NCI-H748 treated with DMSO at 0.1 percent for 48 hours (cell line): ENCODE measurements at regions not wholly inside any gene's neighbourhood (a gene's known extent, or its start where the extent isn't known, plus 50 kb on each side); places are given as distances from the start of the nearest gene placed in this dataset.

Source experiments
- DNase-seq: peaks from one replicate; lab custom pipeline; 2025; lab: John Stamatoyannopoulos, UW

- no peak for DNase-seq
Observed at GRCh38 chr16:55042556-55043432, 112.1 kb downstream of the IRX5 start.

GRCh38 chr16:55043499-55043898 lies 112.8 kb downstream of the IRX5 start:
- DNase-seq, result no peak

GRCh38 chr16:55044201-55044975 lies 113.7 kb downstream of the IRX5 start:
- no peak for DNase-seq

- no peak for DNase-seq
Observed at GRCh38 chr16:55045329-55045728, 114.7 kb downstream of the IRX5 start.

- DNase-seq, result no peak
Observed at GRCh38 chr16:55045756-55046460, 115.2 kb downstream of the IRX5 start.

- no peak for DNase-seq
Observed at GRCh38 chr16:55046513-55046912, 115.8 kb downstream of the IRX5 start.

GRCh38 chr16:55046916-55047315 lies 116.3 kb downstream of the IRX5 start:
- DNase-seq, result no peak

- DNase-seq, result no peak
Observed at GRCh38 chr16:55047331-55047730, 116.7 kb downstream of the IRX5 start.

- no peak for DNase-seq
Observed at GRCh38 chr16:55047903-55048497, 117.3 kb downstream of the IRX5 start.

GRCh38 chr16:55048745-55049144 lies 118.1 kb downstream of the IRX5 start:
- no peak for DNase-seq

GRCh38 chr16:55051571-55052347 lies 121.1 kb downstream of the IRX5 start:
- DNase-seq, result no peak

- no peak for DNase-seq
Observed at GRCh38 chr16:55052348-55052734, 121.7 kb downstream of the IRX5 start.

- DNase-seq, result no peak
Observed at GRCh38 chr16:55052741-55053415, 122.2 kb downstream of the IRX5 start.

- DNase-seq, result no peak
Observed at GRCh38 chr16:55055262-55055661, 124.6 kb downstream of the IRX5 start.

- no peak for DNase-seq
Observed at GRCh38 chr16:55056585-55057401, 126.1 kb downstream of the IRX5 start.

GRCh38 chr16:55057866-55058265 lies 127.2 kb downstream of the IRX5 start:
- no peak for DNase-seq

GRCh38 chr16:55058576-55058975 lies 127.9 kb downstream of the IRX5 start:
- no peak for DNase-seq

- no peak for DNase-seq
Observed at GRCh38 chr16:55059146-55059545, 128.5 kb downstream of the IRX5 start.

- no peak for DNase-seq
Observed at GRCh38 chr16:55061126-55061525, 130.5 kb downstream of the IRX5 start.

- no peak for DNase-seq
Observed at GRCh38 chr16:55062442-55062841, 131.8 kb downstream of the IRX5 start.
